GM23248 (cell line): ENCODE measurements at regions not wholly inside any gene's neighbourhood (a gene's known extent, or its start where the extent isn't known, plus 50 kb on each side); places are given as distances from the start of the nearest gene placed in this dataset.

Experiments used
- DNase-seq: peaks from one replicate; pipeline ENCODE4 v3.0.0-alpha.2; 2015
- H2AFZ ChIP-seq: fragments of 200-600 bp; sonication (generic); 2 replicates; pipeline ENCODE4 v1.6.1; 2016; ENCODE audit warnings: antibody characterized with exemption
- H3F3A ChIP-seq: fragments of 200-600 bp; sonication (generic); 2 replicates; pipeline ENCODE4 v1.6.1; 2016; ENCODE audit warnings: mild to moderate bottlenecking, antibody characterized with exemption, mixed run types; ENCODE audit not compliant: insufficient read depth
- H3K27ac ChIP-seq: fragments of 200-600 bp; sonication (generic); 2 replicates; pipeline ENCODE4 v1.5.1; 2016; ENCODE audit warnings: mild to moderate bottlenecking
- H3K27me3 ChIP-seq: fragments of 200-600 bp; sonication (generic); replicated peaks from 2 replicates; pipeline ENCODE4 v1.6.1; 2016; ENCODE audit warnings: mild to moderate bottlenecking; ENCODE audit not compliant: insufficient read depth
- H3K36me3 ChIP-seq: fragments of 200-600 bp; sonication (generic); 2 replicates; pipeline ENCODE4 v1.6.1; 2016; ENCODE audit warnings: low read depth, mild to moderate bottlenecking
- H3K4me1 ChIP-seq: fragments of 200-600 bp; sonication (generic); 2 replicates; pipeline ENCODE4 v1.6.1; 2016; ENCODE audit warnings: mild to moderate bottlenecking; ENCODE audit not compliant: insufficient read depth
- H3K4me2 ChIP-seq: fragments of 200-600 bp; sonication (generic); one replicate; pipeline ENCODE4 v1.6.1; 2016; ENCODE audit warnings: mild to moderate bottlenecking; ENCODE audit not compliant: unreplicated experiment
- H3K4me3 ChIP-seq: fragments of 200-600 bp; sonication (generic); 2 replicates; pipeline ENCODE4 v1.5.1; 2016; ENCODE audit warnings: mild to moderate bottlenecking
- H3K79me2 ChIP-seq: fragments of 200-600 bp; sonication (generic); 2 replicates; pipeline ENCODE4 v1.6.1; 2016; ENCODE audit warnings: mild to moderate bottlenecking; ENCODE audit not compliant: insufficient read depth
- H3K9ac ChIP-seq: fragments of 200-600 bp; sonication (generic); 2 replicates; pipeline ENCODE4 v1.6.1; 2016; ENCODE audit warnings: mild to moderate bottlenecking
- H3K9me2 ChIP-seq: fragments of 200-600 bp; sonication (generic); 2 replicates; pipeline ENCODE4 v1.6.1; 2016; ENCODE audit warnings: mixed run types, mild to moderate bottlenecking, moderate library complexity; ENCODE audit not compliant: insufficient read depth
- H3K9me3 ChIP-seq: fragments of 200-600 bp; sonication (generic); one replicate; pipeline ENCODE4 v1.6.1; 2017; ENCODE audit warnings: low read depth
- H4K20me1 ChIP-seq: fragments of 200-600 bp; sonication (generic); 2 replicates; pipeline ENCODE4 v1.6.0; 2016; ENCODE audit not compliant: insufficient read depth
- EZH2 ChIP-seq: fragments of 200-600 bp; sonication (generic); IDR thresholded peaks from 2 replicates; pipeline ENCODE4 v1.6.1; 2018; ENCODE audit warnings: antibody characterized with exemption, mild to moderate bottlenecking; ENCODE audit not compliant: insufficient read depth, poor library complexity, severe bottlenecking
- EZH2phosphoT487 ChIP-seq: fragments of 200-600 bp; sonication (generic); IDR thresholded peaks from 2 replicates; pipeline ENCODE4 v1.6.1; 2018; ENCODE audit warnings: antibody characterized with exemption, moderate library complexity, mild to moderate bottlenecking, low read depth; ENCODE audit not compliant: insufficient read depth
- WGBS, 2 experiments: methylation state at CpG; one replicate each; pipeline ENCODE4 v1.1.6; 2015 to 2017; ENCODE audit warnings: low lambda C conversion rate in 2 of 2, low coverage in 1 of 2; ENCODE audit errors: missing lambda C conversion rate in 2 of 2; 5-methylcytosine and 5-hydroxymethylcytosine counted together
- in situ Hi-C: fragments of 300-500 bp; cut with MboI; formaldehyde crosslinking; loops from 2 replicates; pipeline ENCODE4 v1.15.0; 2020

GRCh38 chr13:59408738-59409137 lies 755.0 kb downstream of the DIAPH3 start:
- Histone ChIP-seq H3K9me2 (no peaks in the 10 kb centered on the region), H3K27me3 (no peaks in the 10 kb centered on the region), H3K4me1 (no peaks in the 10 kb centered on the region), H3K36me3 (no peaks in the 10 kb centered on the region), H3F3A (no peaks in the 10 kb centered on the region), H2AFZ (no peak overlapping the region), H4K20me1 (no peaks in the 10 kb centered on the region), H3K9me3 (no peaks in the 10 kb centered on the region), H3K79me2 (no peaks in the 10 kb centered on the region), H3K4me2 (no peak overlapping the region), H3K27ac (no peak overlapping the region), H3K4me3 (no peak overlapping the region), H3K9ac (no peak overlapping the region)
- TF ChIP-seq EZH2 (no peak), EZH2phosphoT487 (no peak)
- WGBS, 2 experiments, result 52 to 64% methylated on average over 5 of the region's 5 CpGs
- in situ Hi-C loops, result no loop called here
- DNase-seq, result no peak

GRCh38 chr13:59409211-59409610 lies 754.5 kb downstream of the DIAPH3 start:
- no peaks in the 10 kb centered on the region for H3K9me3 ChIP-seq
- in situ Hi-C loops, result no loop called here
- no peaks in the 10 kb centered on the region for H3K9me2 ChIP-seq
- H3K4me2 ChIP-seq, result no peak overlapping the region
- no peak overlapping the region for H2AFZ ChIP-seq
- 0% methylated on average over 2 of the region's 2 CpGs for WGBS, 2 experiments
- no peaks in the 10 kb centered on the region for H4K20me1 ChIP-seq
- H3K4me3 ChIP-seq, result no peak overlapping the region
- TF ChIP-seq EZH2phosphoT487 (no peak), EZH2 (no peak)
- no peaks in the 10 kb centered on the region for H3K79me2 ChIP-seq
- no peak overlapping the region for H3K27ac ChIP-seq
- no peak for DNase-seq
- no peak overlapping the region for H3K9ac ChIP-seq
- H3K27me3 ChIP-seq, result no peaks in the 10 kb centered on the region
- no peaks in the 10 kb centered on the region for H3F3A ChIP-seq
- H3K36me3 ChIP-seq, result no peaks in the 10 kb centered on the region
- H3K4me1 ChIP-seq, result no peaks in the 10 kb centered on the region

- no peak overlapping the region for H2AFZ ChIP-seq
- TF ChIP-seq EZH2 (no peak), EZH2phosphoT487 (no peak)
Measured at GRCh38 chr13:59409634-59410200, 754.0 kb downstream of the DIAPH3 start.

DNA sequence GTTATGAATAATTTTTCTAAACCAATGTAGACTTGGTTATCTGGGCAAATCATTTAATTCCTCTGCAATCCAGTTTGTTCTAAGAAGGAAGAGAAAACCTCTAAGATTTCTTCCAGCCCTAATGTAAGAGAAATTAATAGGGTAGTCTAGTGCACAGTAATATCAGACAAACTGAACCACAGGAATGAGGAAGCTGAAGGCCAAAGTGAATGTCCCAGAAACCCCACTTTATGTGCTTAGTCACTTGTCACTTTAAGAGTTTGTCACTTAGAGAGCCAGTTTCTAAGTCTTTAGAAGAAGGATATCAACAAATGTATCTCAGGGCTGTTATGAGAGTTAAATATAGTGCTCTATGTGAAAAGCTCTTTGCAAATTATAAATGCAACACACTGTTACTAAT lies 750.6 kb downstream of the DIAPH3 start:
- H3F3A ChIP-seq, result no peaks in the 10 kb centered on the region
- no peak for DNase-seq

More at GRCh38 chr13:59409634-59410200, 754.0 kb downstream of the DIAPH3 start:
- whole genome bisulfite sequencing, 2 experiments, result 23 to 26% methylated on average over 8 of the region's 8 CpGs
- no peaks in the 10 kb centered on the region for H3K79me2 ChIP-seq
- H3K36me3 ChIP-seq, result no peaks in the 10 kb centered on the region
- no peaks in the 10 kb centered on the region for H3K27me3 ChIP-seq
- H3K9ac ChIP-seq, result no peak overlapping the region
- no peak overlapping the region for H3K27ac ChIP-seq
- H3K9me2 ChIP-seq, result no peaks in the 10 kb centered on the region
- no peaks in the 10 kb centered on the region for H4K20me1 ChIP-seq
- no peaks in the 10 kb centered on the region for H3K4me1 ChIP-seq
- no peak for DNase-seq
- H3K4me3 ChIP-seq, result no peak overlapping the region
- H3K4me2 ChIP-seq, result no peak overlapping the region
- H3K9me3 ChIP-seq, result no peaks in the 10 kb centered on the region
- H3F3A ChIP-seq, result no peaks in the 10 kb centered on the region
- in situ Hi-C loops, result no loop called here

DNA sequence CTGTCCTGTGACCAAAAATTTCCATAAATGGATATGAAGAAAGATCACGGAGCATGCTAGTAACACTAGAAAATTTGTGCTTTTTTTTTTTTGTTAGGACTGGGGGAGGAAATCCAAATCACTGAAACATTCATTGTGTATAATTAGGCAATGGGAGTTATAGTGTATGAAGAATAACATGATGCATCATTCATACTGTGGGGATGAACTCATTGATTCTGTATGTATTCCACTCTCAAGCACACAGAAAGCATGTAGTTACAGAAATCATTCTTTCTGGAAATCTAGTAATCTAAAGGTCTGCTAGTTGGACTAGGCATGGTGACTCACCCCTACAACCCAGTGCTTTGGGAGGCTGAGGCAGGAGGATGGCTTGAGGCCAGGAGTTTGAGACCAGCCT lies 749.7 kb downstream of the DIAPH3 start:
- no peak for DNase-seq
- no peak overlapping the region for H3K9ac ChIP-seq
- WGBS, 2 experiments, result 8 to 13% methylated on average over 1 of the region's 1 CpG

More for the DNA sequence above, 750.6 kb downstream of the DIAPH3 start:
- no peak overlapping the region for H3K27ac ChIP-seq
- H3K4me3 ChIP-seq, result no peak overlapping the region
- H3K27me3 ChIP-seq, result no peaks in the 10 kb centered on the region
- no peaks in the 10 kb centered on the region for H3K9me3 ChIP-seq
- H3K4me1 ChIP-seq, result no peaks in the 10 kb centered on the region
- no peaks in the 10 kb centered on the region for H3K79me2 ChIP-seq
- no peaks in the 10 kb centered on the region for H4K20me1 ChIP-seq
- no peaks in the 10 kb centered on the region for H3K36me3 ChIP-seq
- TF ChIP-seq EZH2phosphoT487, result no peak
- no peak for TF ChIP-seq EZH2
- no peak overlapping the region for H3K9ac ChIP-seq
- no peak overlapping the region for H3K4me2 ChIP-seq
- H2AFZ ChIP-seq, result no peak overlapping the region
- in situ Hi-C loops, result no loop called here
- H3K9me2 ChIP-seq, result no peaks in the 10 kb centered on the region

More for the DNA sequence above, 749.7 kb downstream of the DIAPH3 start:
- H3K27ac ChIP-seq, result no peak overlapping the region
- H3K79me2 ChIP-seq, result no peaks in the 10 kb centered on the region
- H2AFZ ChIP-seq, result no peak overlapping the region
- in situ Hi-C loops, result no loop called here
- no peaks in the 10 kb centered on the region for H3K9me3 ChIP-seq
- no peaks in the 10 kb centered on the region for H3K4me1 ChIP-seq
- H4K20me1 ChIP-seq, result no peaks in the 10 kb centered on the region
- no peaks in the 10 kb centered on the region for H3K36me3 ChIP-seq
- no peaks in the 10 kb centered on the region for H3K27me3 ChIP-seq
- H3K4me3 ChIP-seq, result no peak overlapping the region
- no peak overlapping the region for H3K4me2 ChIP-seq
- no peak for TF ChIP-seq EZH2phosphoT487
- TF ChIP-seq EZH2, result no peak
- H3F3A ChIP-seq, result no peaks in the 10 kb centered on the region
- H3K9me2 ChIP-seq, result no peaks in the 10 kb centered on the region
